D341Med (cell line): ENCODE measurements at regions not wholly inside any gene's neighbourhood (a gene's known extent, or its start where the extent isn't known, plus 50 kb on each side); places are given as distances from the start of the nearest gene placed in this dataset.
"Not testable (repeated sequence)": the region's sequence is repeated elsewhere in the genome, so short reads cannot be mapped to it uniquely, and the experiment has no call there.

Experiments
- DNase-seq: peaks from one replicate; pipeline ENCODE4 v3.0.0; 2012; ENCODE audit warnings: low spot score

DNA sequence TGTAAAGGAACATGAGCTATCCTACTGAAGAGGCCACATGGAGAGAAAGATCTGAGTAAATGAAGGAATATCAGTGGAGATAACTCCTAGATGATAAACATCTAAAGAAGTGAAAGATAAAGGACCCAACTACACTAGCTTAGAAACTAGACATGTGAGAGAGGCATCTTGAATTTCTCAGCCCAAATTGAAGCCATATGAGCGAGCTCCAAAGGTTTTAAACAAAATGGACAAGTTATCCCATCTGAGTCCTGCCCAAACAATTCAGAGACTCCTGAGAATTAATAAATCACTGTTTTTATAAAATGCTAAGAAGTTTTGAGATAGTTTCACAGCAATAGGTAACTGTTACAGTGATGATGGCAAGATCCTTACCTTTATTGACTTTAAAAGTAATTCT lies 438.9 kb downstream of the NAV3 start:
- no peak for DNase-seq

DNA sequence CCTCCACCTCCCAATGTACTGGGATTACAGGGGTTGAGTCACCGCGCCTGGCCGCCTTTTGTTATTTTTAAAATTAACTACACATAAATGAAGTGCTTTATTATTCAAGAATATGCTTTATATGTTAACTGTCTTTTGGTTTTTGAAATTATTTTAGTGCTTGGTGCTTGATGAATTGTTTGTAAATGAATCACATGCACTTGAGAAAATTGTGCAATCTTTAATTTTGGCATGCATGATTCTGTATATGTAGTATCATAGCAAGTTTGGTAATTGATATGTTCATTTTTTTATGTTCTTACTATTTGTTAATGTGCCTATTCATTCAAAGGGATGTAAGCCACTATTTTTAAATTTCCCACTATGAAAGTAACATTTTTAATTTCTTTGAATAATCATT lies 440.9 kb downstream of the NAV3 start:
- DNase-seq: no peak

- no peak for DNase-seq
Measured at GRCh38 chr12:78275886-78276285, 445.2 kb downstream of the NAV3 start.

DNA sequence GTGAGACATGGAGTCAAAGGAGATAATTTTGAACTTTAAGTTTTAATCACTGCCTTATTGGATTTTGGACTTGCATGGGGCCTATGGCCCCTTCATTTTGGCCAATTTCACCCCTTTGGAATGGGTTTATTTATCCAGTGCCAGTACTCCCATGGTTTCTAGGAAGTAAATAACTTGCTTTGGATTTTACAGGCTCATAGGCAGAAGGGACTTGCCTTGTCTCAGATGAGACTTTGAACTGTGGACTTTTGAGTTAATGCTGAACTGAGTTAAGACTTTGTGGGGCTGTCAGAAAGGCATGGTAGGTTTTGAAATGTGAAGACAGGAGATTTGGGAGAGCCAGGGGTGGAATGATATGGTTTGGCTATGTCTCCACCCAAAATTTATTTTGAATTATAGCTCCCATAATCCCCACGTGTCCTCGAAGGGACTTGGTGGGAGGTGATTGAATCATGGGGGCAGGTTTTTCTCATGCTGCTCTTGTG lies 448.1 kb downstream of the NAV3 start:
- DNase-seq: no peak

DNA sequence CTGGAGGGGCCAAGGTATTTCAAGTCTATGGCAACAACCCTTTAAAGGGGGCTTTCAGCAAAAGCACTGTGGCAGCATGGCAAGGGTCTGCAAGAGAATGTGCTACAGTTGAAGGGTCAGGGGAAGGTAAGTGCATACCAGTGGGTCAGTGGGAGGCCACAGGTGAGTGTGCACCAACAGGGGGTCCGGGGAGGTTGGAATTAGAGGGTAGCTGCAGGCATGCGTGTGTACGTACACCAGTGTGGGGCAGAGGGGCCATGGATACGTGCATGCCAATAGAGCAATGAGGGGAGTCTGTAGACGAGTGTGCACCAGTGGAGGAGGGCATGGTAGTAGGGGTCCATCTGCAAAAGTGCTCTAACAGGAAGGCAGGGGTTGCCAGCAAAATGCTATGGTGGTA lies 448.9 kb downstream of the NAV3 start:
- DNase-seq: no peak

DNA sequence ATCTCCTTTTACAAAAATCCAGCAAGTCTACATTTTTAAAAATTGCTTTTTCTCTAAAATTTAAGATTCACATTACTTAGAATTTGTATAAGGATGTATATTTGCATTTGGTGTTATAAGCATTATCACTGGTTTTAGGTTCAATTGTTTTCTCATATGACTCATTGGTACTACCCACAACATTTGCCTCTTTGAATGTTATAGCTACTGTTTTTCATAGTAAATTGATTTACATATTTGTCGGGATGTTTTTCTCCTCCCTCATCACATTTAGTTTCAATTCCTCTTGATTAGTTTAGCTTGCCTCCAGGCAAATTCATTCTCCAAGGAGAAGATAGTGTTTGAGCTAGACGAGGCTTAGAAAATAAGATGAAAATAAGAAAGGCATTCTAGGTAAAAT lies 450.4 kb downstream of the NAV3 start:
- not testable (repeated sequence) for DNase-seq

DNA sequence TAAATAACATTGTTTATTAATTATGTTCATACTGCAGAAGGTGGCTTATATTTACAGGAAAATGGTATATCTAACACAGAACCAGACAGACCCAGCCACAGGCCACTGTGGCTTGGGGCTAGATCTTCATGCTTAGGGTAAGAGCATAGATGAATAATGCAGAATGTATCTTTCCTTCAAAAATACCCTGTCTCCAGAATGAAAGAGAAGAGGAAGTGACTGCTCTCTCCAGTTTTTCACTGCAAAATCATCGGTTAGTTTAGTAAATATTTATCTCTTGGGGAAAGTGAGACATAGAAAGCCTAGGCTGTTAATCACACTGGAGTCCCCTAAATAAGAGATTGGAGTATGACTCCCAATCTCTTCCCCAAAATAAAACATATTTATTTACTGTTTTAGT lies 453.7 kb downstream of the NAV3 start:
- no peak for DNase-seq

DNA sequence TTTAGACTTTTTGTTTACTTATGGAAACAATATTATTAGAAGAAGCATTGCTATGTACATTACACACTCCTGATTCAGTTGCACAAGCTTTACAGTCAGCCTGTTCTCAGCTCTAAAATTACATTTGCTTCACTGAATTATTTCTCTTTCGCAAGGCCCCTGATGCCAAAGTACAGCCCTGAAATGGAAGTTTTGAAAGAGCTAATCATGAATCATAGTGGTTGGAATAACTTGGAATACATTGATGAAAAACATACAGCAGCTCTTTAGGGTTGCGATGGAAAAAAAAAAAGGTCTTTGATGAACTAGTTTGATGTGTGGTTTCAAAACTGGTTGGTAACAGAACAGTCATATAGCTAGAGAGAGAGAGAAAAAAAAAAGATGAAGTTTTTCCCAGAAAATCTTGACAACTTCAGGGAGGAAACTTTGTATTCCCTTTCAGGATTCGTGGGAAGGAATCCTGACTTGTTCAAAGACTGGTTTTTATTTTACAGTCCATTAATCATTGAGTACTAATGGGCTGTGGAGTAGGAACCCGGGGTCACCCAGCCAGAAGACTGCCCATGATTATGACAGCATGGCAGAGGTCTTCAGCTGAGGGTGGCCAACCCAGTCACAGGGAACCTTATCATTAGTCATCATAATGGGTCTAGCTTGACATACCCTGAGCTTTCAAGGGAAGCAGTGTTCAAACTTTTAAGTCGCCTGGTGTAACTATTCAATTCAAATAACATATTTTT lies 460.1 kb downstream of the NAV3 start:
- DNase-seq: no peak

DNA sequence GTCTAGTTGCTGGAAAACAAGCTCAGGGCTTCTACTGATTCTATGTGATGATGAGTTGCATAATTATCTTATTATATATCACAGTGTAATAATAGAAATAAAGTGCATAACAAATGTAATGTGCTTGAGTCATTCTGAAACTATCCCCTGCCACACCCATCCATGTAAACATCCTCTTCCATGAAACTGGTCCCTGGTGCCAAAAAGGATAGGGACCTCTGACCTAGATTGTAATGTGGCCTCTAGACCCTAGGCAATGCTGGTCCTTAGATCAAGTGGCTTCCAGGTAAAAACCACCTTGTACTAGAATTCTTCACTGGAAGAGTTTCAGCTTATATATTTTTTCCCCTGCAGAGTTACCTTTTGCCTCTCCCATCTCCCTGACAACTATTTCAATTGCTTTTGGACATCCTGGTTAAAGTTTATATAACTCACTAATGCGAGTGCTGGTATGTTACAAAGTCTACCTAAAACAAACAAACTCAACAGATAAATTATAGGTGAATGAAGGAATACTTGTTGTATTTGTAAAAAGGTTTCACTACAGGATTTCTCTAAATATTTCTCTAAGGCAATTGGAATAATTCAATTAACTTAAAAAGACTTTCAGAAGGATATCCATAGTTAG lies 462.5 kb downstream of the NAV3 start:
- DNase-seq: no peak

DNA sequence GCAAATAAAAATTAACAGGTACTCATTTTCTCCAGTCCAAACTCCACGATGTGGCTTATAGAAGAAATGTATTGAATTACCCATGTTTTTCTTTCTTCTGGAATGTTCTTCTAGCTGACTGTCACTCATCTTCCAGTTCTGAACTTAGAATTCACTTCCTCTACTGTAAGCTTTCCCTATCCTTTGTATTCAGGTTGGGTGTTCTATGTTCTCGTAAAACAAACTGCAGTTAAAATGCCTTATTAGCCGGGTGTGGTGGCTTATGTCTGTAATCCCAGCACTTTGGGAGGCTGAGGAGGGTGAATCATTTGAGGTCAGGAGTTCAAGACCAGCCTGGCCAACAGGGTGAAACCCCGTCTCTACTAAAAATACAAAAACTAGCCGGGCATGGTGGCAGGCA lies 470.6 kb downstream of the NAV3 start:
- not testable (repeated sequence) for DNase-seq

DNA sequence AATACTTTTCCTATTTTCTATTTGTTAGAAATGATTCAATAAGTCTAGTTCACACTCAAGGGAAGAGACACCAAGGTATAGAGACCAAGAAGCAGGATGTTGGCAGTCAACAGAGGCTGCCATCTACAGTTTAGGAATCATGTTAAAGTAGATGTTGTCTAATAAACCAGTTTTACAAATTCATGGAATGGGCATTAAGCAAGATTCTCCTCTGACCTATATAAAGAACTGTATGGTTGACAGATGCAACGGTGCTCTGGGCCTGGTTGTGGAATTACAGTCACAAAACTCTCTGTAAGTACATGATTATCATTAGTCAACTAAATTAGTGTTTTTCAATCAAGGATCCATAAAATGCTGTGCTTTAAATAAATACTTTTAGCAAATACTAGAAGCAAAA lies 475.1 kb downstream of the NAV3 start:
- DNase-seq: no peak

GRCh38 chr12:78306236-78306635 lies 475.5 kb downstream of the NAV3 start:
- no peak for DNase-seq

- DNase-seq: no peak
Measured at GRCh38 chr12:78308701-78309100, 478.0 kb downstream of the NAV3 start.

- no peak for DNase-seq
Measured at GRCh38 chr12:78315028-78315427, 484.3 kb downstream of the NAV3 start.

GRCh38 chr12:78316136-78316535 lies 485.4 kb downstream of the NAV3 start:
- DNase-seq: no peak

- DNase-seq: no peak
Measured at GRCh38 chr12:78316631-78317468, 486.2 kb downstream of the NAV3 start.

GRCh38 chr12:78321696-78322095 lies 491.0 kb downstream of the NAV3 start:
- no peak for DNase-seq

DNA sequence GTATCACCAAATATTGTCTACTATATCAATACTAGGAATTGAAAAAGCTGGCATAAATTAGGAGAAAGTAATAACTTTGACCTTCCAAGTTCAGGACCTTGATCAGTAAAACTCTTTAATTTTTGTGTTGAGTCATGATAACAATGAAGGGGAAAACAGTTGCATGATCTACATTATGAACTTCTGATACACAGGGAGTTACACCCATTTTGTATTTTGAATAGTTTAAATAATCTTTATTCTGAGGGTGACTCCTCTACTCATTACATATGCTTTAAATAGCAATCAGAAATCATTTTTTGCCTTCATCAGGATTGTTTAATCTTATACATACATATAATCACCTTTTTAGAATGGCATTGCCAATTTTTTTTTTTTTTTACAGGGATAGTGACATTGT lies 492.5 kb downstream of the NAV3 start:
- no peak for DNase-seq

- no peak for DNase-seq
Measured at GRCh38 chr12:78324234-78324633, 493.5 kb downstream of the NAV3 start.

DNA sequence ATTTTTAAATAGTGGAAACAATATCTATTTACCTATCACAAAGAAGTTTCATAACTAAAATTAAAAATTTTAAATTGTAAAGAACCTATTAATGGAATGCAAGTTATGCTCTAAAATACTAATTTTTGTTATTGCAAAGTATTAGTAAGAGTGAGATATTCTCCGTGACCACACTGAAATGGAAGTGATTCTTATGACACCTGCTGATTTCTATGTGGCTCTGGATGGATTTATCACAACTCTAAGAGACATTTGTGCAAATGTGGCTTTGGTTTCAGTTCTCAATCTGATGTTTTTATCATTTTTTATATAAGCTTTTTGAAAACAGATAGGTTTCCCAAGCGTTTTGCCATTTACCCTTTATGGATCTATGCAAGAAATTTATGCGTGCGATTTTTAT lies 497.8 kb downstream of the NAV3 start:
- no peak for DNase-seq

DNA sequence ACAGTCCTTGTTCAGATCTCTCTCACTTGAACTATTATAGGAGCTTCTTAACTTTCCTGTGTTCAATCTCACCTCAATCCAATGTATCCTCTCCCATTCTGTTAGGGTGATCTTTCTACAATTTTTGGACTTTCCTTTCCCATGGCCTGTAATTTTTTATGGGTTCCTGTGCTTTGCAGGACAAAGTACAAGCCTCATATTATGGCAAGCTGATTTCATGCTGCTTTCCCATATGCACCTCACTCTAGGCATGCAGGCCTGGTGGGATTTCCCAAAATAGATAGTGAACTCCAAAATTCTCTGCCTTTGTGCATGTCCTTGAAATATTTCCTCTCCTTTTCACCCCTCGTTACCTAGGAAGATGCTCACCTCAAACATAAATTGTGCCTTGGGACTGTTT lies 499.4 kb downstream of the NAV3 start:
- DNase-seq: no peak

GRCh38 chr12:78331181-78331580 lies 500.5 kb downstream of the NAV3 start:
- DNase-seq: no peak

GRCh38 chr12:78331753-78332152 lies 501.1 kb downstream of the NAV3 start:
- DNase-seq: no peak
